Spleen (tissue), 11 donors: ENCODE measurements at regions not wholly inside any gene's neighbourhood (a gene's known extent, or its start where the extent isn't known, plus 50 kb on each side); places are given as distances from the start of the nearest gene placed in this dataset.

Experiments used
- DNase-seq: peaks from one replicate; pipeline ENCODE4 v3.0.0-alpha.2; 2020
- H3K27ac ChIP-seq, 8 donors: fragments of 200-600 bp; sonication (generic) in 7 of 8; 1 replicate in 4 of 8; 2 replicates in 4 of 8; pipeline versions ENCODE4 v1.5.0 to v1.8.0; 2016 to 2021; ENCODE audit warnings: inconsistent platforms in 4 of 8, mild to moderate bottlenecking in 4 of 8, moderate library complexity in 1 of 8
- H3K27me3 ChIP-seq, 7 donors: fragments of 200-600 bp; sonication (generic) in 6 of 7; replicated peaks in 1 of 7; 1 replicate in 4 of 7; 2 replicates in 3 of 7; pipeline versions ENCODE4 v1.5.0 to v1.8.0; 2016 to 2021; ENCODE audit warnings: inconsistent platforms in 3 of 7, mild to moderate bottlenecking in 1 of 7
- H3K36me3 ChIP-seq, 6 donors: fragments of 200-600 bp; sonication (generic) in 5 of 6; 1 replicate in 4 of 6; 2 replicates in 2 of 6; pipeline versions ENCODE4 v1.5.0 to v1.8.0; 2016 to 2021; ENCODE audit warnings: inconsistent platforms in 2 of 6
- H3K4me1 ChIP-seq, 6 donors: fragments of 200-600 bp; sonication (generic) in 5 of 6; 1 replicate in 3 of 6; 2 replicates in 3 of 6; pipeline versions ENCODE4 v1.5.0 to v1.8.0; 2016 to 2021; ENCODE audit warnings: inconsistent platforms in 3 of 6
- H3K4me3 ChIP-seq, 8 donors: fragments of 200-600 bp; sonication (generic) in 7 of 8; 1 replicate in 4 of 8; 2 replicates in 4 of 8; pipeline versions ENCODE4 v1.5.0 to v1.8.0; 2016 to 2021; ENCODE audit warnings: inconsistent platforms in 4 of 8, mild to moderate bottlenecking in 4 of 8, moderate library complexity in 2 of 8
- H3K9me3 ChIP-seq, 8 donors: fragments of 200-600 bp; sonication (generic) in 7 of 8; 1 replicate in 4 of 8; 2 replicates in 4 of 8; pipeline versions ENCODE4 v1.5.0 to v1.8.0; 2016 to 2021; ENCODE audit warnings: inconsistent platforms in 4 of 8
- CTCF ChIP-seq, 11 experiments: fragments of 200-600 bp in 7 of 11; fragments of 450-650 bp in 4 of 11; sonication (generic) in 4 of 11; IDR thresholded peaks in 8 of 11; conservative IDR thresholded peaks in 3 of 11; 1 replicate in 7 of 11; 2 replicates in 4 of 11; pipeline versions ENCODE4 v1.4.0 to v1.8.0; 2016 to 2021; ENCODE audit warnings: antibody characterized with exemption in 11 of 11, inconsistent platforms in 4 of 11, mild to moderate bottlenecking in 1 of 11
- POLR2A ChIP-seq, 3 donors: fragments of 450-650 bp; IDR thresholded peaks; one replicate each; pipeline ENCODE4 v1.5.1; 2017; ENCODE audit warnings: antibody characterized with exemption in 3 of 3, mild to moderate bottlenecking in 1 of 3
- POLR2AphosphoS5 ChIP-seq, 3 donors: sonication (generic); formaldehyde crosslinking; IDR thresholded peaks; one replicate each; pipeline ENCODE4 v1.5.1; 2017; ENCODE audit warnings: antibody characterized with exemption in 3 of 3
- WGBS, 5 donors: extraction: QIAGEN DNeasy Blood & Tissue Kit in 3 of 5; methylation state at CpG; one replicate each; pipeline versions ENCODE4 v1.1.5 to v1.1.7; 2013 to 2018; 5-methylcytosine and 5-hydroxymethylcytosine counted together
- intact Hi-C: fragments of 100-400 bp; cut with DNase I; formaldehyde crosslinking; loops from one replicate; pipeline ENCODE4 v1.15.0; 2023; ENCODE audit warnings: low total_unique reads
- donor health status: healthy with polysubstance abuse.
- donor health status: DM: no; HTN: no; CAD: no; lungs with moderate emphysema.
- donor health status: DM: no; HTN: no; CAD: no.
- donor health status: Bipolar disorder and iron deficiency.
- donor health status: healthy.
- donor health status: DM: no; HTN: no; CAD: no.
- donor health status: DM: yes; HTN: yes; CAD: no.

DNA sequence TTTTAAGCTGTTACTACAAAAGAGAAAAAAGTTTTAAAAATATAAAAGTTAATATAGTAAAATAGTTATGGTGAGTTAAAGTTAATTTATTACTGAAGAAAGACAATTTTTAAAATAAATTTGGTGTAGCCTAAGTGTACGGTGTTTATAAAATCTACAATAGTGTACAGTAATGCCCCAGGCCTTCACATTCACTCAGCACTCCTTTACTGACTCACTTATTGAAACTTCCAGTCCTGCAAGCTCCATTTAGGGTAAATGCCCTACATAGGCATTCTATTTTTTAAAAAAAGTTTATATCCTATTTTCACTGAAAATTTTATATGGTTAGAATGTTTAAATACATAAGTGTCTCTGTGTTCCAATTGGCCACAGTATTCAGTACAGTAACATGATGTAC, 769.5 kb upstream of the NOVA1 start:
- Histone ChIP-seq H3K27ac (no peak overlapping the region), H3K36me3 (no peaks in the 10 kb centered on the region), H3K4me1 (no peaks in the 10 kb centered on the region), H3K4me3 (no peak overlapping the region), H3K27me3 (no peaks in the 10 kb centered on the region), H3K9me3 (peaks cover 0 to 4% (median 0%) of the 10 kb centered on the region in 8 donors)
- TF ChIP-seq POLR2AphosphoS5 (IDR thresholded peaks at IDR 0.05) (no peak), POLR2A (IDR thresholded peaks at IDR 0.05) (no peak), CTCF (IDR thresholded peaks at IDR 0.05 in 8 of 11, conservative IDR thresholded peaks at IDR 0.05 in 3 of 11) (no peak)
- intact Hi-C loops: no loop called here
- 92 to 98% (median 96%) methylated on average over 1 of the region's 1 CpG for WGBS, 5 donors
- DNase-seq: no peak

DNA sequence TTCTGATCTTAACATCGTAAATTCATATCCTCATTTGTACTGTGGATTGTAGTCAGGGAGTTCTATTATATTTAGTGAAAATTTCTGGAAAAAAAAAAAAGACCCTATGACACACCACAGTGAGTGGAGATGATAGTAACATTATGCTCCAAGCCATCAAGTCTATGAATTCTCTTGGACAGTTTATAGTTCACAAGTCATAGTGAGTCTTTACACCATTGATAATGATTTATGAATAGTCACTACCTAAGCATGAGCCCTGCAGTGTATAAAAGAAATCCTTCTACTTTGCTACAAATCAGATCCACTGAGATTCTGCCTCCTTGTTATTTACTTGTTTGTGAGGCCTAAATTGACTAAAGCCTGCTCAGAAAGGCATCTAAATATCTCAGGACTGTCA, 772.2 kb upstream of the NOVA1 start:
- H3K9me3 ChIP-seq: peaks cover 0 to 2% (median 0%) of the 10 kb centered on the region in 8 donors
- no peak overlapping the region for H3K27ac ChIP-seq
- TF ChIP-seq CTCF (IDR thresholded peaks at IDR 0.05 in 8 of 11, conservative IDR thresholded peaks at IDR 0.05 in 3 of 11): no peak
- TF ChIP-seq POLR2AphosphoS5 (IDR thresholded peaks at IDR 0.05): no peak
- TF ChIP-seq POLR2A (IDR thresholded peaks at IDR 0.05): no peak
- H3K36me3 ChIP-seq: no peaks in the 10 kb centered on the region
- no peak for DNase-seq
- intact Hi-C loops: no loop called here
- no peaks in the 10 kb centered on the region for H3K4me1 ChIP-seq
- WGBS, 5 donors: 75 to 91% (median 81%) methylated on average over 1 of the region's 1 CpG
- H3K4me3 ChIP-seq: no peak overlapping the region
- no peaks in the 10 kb centered on the region for H3K27me3 ChIP-seq

DNA sequence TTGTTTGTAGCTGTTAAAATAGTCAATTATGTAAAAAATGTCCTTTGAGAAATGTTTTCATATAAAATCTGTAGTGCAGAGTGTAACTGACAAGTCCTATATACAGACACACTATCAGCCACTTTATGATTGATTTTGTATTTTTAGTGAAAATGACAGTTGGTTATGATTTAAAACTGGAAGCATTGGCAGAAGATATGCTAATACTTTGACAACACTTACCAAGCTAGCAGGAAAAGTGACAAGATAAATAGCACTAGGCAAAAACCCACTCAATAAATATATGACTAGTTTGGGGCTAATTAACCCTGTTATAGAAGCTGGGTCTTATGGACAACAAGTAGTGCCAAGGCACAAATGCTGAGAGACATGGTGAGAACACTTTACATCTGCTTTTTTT, 772.9 kb upstream of the NOVA1 start:
- Histone ChIP-seq H3K4me3 (no peak overlapping the region), H3K9me3 (peaks cover 0 to 7% (median 0%) of the 10 kb centered on the region in 8 donors), H3K27me3 (no peaks in the 10 kb centered on the region), H3K27ac (no peak overlapping the region), H3K4me1 (no peaks in the 10 kb centered on the region), H3K36me3 (no peaks in the 10 kb centered on the region)
- TF ChIP-seq POLR2A (IDR thresholded peaks at IDR 0.05) (no peak), POLR2AphosphoS5 (IDR thresholded peaks at IDR 0.05) (no peak), CTCF (IDR thresholded peaks at IDR 0.05 in 8 of 11, conservative IDR thresholded peaks at IDR 0.05 in 3 of 11) (no peak)
- DNase-seq: no peak
- intact Hi-C loops: no loop called here

- Histone ChIP-seq H3K27me3 (no peaks in the 10 kb centered on the region), H3K9me3 (peaks cover 0 to 7% (median 1%) of the 10 kb centered on the region in 8 donors), H3K36me3 (no peaks in the 10 kb centered on the region), H3K4me1 (no peaks in the 10 kb centered on the region), H3K27ac (no peak overlapping the region), H3K4me3 (no peak overlapping the region)
- intact Hi-C loops: no loop called here
- TF ChIP-seq POLR2AphosphoS5 (IDR thresholded peaks at IDR 0.05): no peak
- TF ChIP-seq CTCF (IDR thresholded peaks at IDR 0.05 in 8 of 11, conservative IDR thresholded peaks at IDR 0.05 in 3 of 11): no peak
- no peak for TF ChIP-seq POLR2A (IDR thresholded peaks at IDR 0.05)
- DNase-seq: no peak
- 81 to 93% (median 87%) methylated on average over 4 of the region's 4 CpGs for WGBS, 5 donors
Measured at GRCh38 chr14:27371209-27371608, 773.4 kb upstream of the NOVA1 start.
